ENCODE measurements at regions not wholly inside any gene's neighbourhood (a gene's known extent, or its start where the extent isn't known, plus 50 kb on each side); places are given as distances from the start of the nearest gene placed in this dataset.

DNA sequence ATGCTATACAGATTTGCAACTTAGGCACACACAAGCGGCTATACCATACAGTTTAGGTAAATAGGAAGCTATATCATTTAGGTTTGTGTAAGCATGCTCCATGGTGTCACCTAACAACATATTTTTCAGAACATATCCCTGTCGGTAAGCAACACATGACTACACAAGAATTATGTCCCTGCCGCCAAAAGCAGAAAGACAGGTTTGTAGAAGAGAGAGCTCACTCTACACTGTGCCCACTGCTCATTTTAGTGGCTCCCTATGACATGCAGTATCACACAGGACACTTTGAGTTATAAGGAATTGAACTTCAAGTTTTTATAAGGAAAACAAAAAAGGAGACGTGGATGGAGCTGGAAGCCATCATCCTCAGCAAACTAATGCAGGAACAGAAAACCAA lies 132.5 kb upstream of the KAZN start:
- peak; percentile 46 for ATAC-seq

DNA sequence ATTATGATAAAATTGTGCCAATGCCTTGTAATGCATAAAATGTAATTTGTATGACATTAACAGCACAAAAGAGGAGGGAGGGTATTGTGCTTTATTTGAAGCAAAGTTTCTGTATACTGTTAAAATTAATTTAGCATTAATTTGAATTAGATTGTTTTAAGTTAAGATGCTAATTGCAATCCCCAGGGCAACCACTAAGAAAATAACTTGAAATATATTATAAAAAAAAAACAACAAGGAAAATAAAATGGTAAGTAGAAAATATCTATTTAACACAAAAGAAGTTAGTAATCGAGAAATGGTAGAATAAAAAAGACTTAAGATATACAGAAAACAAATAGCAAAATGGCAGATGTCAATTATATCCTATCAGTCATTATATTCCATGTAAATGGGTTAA lies 131.4 kb upstream of the KAZN start:
- ATAC-seq = no peak

- no peak for ATAC-seq
Measured at GRCh38 chr1:14468751-14469150, 129.7 kb upstream of the KAZN start.

DNA sequence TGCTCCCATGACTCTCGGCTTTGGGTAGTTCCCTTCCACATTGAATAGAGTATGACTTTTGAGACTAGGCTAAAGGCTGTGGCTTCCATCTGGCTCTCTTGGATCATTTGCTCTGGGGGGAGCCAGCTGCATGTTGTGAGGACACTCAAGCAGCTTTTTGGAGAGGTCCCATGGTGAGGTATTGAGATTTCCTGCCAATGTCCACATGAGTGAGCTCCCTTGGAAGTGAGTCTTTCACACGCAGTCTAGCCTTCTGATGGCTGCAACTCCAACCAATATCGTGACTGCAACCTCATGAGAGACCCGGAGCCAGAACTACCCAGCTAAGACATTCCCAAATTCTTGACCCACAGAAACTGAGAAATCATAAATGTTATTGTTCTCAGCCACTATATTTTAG lies 127.7 kb upstream of the KAZN start:
- ATAC-seq = no peak

DNA sequence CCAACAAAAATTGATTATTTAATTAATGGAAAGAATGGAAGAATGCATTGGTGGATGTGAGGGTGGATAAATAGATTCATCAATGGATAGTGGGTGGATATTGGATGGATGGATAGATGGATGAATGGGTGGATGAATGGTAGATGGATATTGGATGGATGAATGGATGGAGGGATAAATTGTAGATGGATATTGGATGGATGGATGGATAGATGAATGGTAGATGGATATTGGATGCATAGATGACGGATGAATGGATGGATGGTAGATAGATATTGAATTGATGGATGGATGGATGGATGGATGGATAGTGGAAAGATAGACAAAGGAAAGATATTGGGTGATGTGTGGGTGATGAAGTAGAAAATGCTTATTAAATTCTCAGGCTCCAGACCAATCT lies 123.6 kb upstream of the KAZN start:
- ATAC-seq = no peak

- ATAC-seq = no peak
Measured at GRCh38 chr1:14476170-14476955, 122.1 kb upstream of the KAZN start.

DNA sequence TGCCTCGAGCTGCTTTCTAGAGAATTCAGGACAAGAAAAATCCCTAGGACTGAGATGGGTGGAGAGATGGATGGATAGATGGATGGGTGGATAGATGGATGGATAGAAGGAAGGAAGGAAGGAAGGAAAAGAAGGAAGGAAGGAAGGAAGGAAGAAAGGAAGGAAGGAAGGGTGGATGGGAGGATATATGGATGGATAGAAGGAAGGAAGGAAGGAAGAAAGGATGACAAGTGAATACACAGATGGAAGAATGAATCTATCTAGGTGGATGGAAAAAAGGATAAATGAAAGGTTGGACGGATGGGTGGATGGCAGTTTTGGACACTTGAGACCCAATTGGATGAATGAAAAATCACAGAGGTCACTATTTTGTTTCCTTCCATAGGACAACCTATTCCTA lies 120.4 kb upstream of the KAZN start:
- no peak for ATAC-seq

GRCh38 chr1:14479865-14480264 lies 118.6 kb upstream of the KAZN start:
- ATAC-seq = no peak

DNA sequence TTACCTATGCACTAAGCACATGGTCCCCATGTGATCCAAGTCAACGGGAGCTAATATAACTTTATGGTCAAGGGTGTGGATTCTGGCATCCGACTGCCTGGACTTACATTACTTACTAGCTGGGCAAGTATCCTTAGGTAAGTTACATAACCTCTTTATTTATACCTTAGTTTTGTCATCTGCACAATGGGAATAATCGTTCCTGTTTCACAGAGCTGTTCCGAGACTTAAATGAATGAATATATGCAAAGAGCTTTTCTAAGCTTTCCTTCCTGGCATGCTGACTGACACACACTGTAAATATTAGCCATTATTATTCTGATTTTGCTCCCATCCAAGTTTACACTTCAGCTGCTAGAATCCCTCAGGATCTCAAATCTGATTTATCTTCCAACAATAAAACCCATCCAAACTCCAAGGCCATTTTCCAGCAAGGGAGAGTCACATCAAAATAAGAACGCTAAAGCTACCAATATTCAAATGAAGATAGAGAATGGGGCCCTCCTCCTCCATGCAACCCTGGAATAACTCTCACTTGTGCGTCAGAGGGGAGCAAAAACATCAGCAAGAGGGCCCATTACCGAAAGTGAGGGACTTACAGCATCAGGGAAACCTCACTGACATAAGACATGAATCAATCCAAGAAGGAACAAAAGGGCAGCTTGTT lies 115.6 kb upstream of the KAZN start:
- ATAC-seq = no peak

DNA sequence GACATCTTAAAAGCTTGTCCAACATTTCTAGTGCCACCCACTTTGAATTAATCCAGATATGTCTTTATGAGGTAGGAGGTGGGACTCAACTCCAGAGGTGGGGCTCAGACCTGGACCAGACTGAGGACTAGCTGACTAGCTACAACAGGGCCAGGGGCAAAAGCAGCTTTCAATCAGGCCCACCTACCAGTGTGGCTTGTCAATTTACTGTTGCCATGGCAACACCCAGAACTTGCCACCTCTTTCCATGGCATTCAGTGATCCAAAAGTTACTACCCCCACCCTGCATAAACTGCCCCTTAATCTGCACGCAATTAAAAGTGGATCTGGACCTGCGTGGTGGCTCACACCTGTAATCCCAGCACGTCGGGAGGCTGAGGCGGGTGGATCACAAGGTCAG lies 113.2 kb upstream of the KAZN start:
- ATAC-seq = no peak

DNA sequence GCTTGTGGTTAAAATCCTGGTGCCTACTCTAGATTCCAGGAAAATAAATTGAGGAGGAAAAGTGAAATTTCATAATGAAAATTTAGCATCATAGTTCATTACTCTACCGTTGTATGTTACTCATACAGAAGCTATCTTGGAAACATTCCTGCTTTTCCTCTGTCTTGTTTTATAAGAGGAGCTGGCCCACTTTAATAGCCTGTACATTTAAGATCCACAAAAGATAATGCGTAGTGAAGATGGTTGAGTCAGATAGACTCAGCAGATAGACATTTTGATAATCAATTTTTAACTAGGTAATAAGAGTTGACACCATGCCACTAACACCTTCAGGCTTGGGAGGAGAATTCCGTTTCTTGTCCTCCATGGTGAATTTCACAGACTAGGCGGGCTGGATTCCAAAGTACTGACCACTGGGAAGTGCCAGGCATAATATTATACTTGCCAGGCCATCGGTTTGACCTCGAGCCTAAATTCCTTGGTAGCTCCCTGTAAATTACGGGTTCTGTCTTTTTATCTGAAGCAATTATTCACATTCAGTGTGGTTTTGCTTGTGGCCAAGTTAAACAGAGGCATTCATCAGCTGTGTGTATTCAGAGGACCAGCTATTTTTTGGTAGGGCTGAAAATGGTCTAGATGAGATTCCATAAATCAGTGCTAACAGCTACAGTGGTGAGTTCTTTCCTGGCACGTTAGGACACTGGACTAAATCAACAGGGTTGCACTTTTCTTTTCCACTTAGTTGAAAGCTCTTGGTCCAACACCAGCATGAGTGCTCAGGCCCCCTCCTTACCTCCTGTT lies 111.9 kb upstream of the KAZN start:
- no peak for ATAC-seq

DNA sequence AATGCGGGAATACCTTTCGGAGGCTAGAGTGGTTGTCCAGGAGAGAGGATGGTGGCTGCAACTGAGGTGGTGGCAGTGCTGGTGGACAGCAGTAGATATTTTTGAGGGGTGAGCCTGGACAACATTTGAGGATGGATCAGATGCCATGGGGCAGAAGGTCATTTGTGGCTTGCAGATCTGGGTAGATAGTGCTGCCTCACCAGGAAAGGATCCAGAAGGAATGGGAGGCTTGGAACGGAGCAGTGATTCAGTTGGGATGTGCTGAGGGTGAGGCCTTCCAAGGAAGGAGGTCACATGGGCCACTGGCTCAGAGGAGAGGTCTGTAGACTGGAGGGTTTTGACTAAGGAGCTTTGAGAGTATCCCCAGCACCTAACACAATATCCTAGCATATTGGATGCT lies 110.8 kb upstream of the KAZN start:
- no peak for ATAC-seq

DNA sequence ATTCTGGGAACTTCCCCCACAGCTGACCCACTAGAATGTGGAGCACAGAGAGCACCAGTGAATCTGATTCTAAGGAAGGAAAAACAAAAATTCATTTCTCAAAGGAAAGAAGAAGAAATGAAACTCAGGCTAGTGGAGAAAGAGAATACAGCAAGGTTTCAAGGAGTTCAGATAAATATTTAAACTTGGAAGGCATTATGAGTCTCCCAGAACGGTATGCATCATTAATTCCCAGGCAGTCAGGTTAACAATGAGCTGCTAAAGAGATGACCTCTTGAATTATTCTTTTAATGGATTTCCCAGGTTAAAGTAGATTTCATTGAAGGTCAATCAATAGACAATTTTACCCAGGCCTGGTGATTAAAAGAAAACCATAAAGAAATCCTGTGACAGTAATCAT lies 103.6 kb upstream of the KAZN start:
- ATAC-seq = no peak

DNA sequence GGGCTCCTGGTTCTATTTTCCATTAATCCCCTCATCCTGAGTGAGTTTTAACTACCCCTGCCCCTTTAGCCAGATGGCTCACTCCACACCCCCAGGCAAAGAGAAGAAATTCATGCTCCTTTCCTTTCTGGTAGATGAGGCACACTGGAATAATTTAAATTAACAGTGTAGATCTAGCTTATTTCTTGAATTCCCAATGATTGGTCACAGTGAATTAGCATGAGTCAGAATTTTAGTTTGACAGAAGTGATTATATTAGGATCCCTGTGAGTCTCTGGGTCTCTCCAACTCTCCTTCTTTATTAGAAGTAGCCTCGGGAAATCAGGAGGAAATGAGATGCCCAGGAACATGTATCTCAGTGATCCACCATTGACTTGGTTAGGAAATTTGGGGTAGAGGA lies 103.1 kb upstream of the KAZN start:
- no peak for ATAC-seq

GRCh38 chr1:14495996-14496395 lies 102.5 kb upstream of the KAZN start:
- ATAC-seq = no peak

DNA sequence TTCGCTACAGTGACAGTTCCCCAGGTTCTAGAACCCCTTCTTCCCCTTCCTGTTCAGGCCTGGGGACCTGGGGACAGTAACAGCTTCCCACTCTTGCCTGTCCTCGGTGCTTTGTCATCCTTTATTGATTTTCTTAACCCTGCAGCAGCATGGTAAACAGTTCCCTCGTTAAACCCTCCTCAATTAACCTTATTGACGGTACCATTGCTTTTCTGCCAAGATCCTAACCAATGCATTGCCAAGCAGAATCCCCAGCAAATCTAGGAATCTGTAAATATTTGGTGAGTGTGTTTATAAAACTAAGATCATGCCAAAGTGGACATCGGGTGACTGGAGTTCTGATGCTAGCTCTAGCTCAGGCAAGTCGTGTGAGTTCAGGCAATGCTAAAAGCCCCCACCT lies 99.6 kb upstream of the KAZN start:
- ATAC-seq = no peak

GRCh38 chr1:14499312-14500040 lies 99.0 kb upstream of the KAZN start:
- ATAC-seq = no peak

- ATAC-seq = no peak
Measured at GRCh38 chr1:14500041-14500440, 98.4 kb upstream of the KAZN start.

DNA sequence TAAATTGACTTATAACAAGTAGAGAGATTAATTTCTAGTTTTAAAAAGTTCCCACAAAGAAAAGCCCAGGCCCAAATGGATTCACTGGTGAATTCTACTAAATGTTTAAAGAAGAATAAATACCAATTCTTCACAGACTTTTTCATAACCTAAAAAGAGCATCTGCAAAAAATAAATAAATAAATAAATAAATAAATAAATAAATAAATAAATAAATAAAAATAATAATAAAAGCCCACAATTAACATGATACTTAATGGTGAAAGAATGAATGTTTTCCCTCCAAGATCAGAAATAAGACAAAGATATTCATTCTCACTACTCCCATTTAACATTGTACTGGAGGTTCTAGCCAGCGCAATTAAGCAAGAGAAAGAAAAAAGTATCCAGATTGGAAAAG lies 97.6 kb upstream of the KAZN start:
- ATAC-seq = no peak

- ATAC-seq = peak; percentile 56
Measured at GRCh38 chr1:14504517-14504916, 94.0 kb upstream of the KAZN start.

DNA sequence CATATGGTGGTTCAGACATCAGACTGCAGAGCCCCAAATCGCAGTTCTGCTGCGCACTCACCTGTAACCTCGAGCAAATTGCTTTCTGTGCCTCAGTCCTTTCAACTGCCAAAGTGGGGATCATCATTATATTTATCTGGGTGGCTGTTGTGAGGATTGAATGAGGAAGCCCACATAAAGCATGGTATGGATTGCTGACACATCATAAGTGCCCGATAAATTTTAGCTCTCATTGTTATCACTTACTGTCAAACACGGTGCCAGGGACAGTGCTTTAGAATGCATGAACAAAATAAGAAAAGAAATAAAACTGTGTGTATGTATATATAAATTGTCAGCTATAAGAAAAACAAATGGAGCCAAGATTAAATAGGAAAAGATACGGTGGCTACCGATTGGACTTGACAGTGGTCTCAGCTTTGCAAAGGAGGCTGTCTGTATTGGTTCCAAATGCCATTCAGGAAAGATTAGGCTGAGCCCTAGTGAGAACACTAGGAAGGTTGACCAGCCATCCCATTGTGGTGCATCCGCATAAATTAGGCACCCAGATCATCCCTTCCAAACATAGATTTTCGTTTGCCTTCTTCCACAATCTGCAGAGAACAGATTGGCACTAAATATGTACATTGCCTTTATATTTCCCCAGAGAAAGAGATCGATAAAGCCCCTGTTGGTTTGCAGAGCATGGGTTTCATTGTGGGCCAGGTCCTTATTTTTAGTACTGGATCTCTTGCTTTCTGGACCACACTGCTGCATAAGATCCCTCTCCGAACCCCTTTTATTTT lies 91.8 kb upstream of the KAZN start:
- no peak for ATAC-seq

GRCh38 chr1:14507262-14507661 lies 91.2 kb upstream of the KAZN start:
- ATAC-seq = no peak
